HG02759 (cell line): ENCODE measurements at regions not wholly inside any gene's neighbourhood (a gene's known extent, or its start where the extent isn't known, plus 50 kb on each side); places are given as distances from the start of the nearest gene placed in this dataset.

Source experiments
- ATAC-seq: cut with Tn5 transposase; IDR thresholded peaks from one replicate; pipeline ENCODE4 v1.9.1; 2021; ENCODE audit warnings: mild to moderate bottlenecking, moderate library complexity; ENCODE audit not compliant: unreplicated experiment

- no peak for ATAC-seq
Observed at GRCh38 chr6:100144991-100145390, 151.0 kb upstream of the MCHR2 start.

- no peak for ATAC-seq
Observed at GRCh38 chr6:100138346-100139022, 144.5 kb upstream of the MCHR2 start.

- ATAC-seq, result no peak
Observed at GRCh38 chr6:100137759-100138158, 143.7 kb upstream of the MCHR2 start.

GRCh38 chr6:100136590-100136989 is 142.6 kb upstream of the MCHR2 start:
- ATAC-seq, result no peak

GRCh38 chr6:100135977-100136376 is 142.0 kb upstream of the MCHR2 start:
- no peak for ATAC-seq

DNA sequence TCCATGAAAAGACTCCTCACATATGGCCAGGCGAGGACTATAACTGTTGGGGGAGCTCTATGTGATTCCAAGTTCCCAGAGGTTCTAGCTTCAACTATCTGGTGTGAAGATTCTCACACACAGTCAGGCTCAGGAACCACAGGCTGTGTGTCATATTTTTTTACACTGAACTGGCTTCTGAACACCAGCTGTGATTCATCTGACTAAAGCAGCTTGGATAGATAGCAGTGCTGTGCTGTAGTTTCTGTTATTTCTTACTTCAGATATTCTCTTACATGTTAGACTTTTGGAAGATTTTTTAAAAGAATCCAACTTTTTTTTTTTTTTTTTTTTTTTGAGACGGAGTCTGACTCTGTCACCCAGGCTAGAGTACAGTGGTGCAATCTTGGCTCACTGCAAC is 140.7 kb upstream of the MCHR2 start:
- ATAC-seq, result no peak

DNA sequence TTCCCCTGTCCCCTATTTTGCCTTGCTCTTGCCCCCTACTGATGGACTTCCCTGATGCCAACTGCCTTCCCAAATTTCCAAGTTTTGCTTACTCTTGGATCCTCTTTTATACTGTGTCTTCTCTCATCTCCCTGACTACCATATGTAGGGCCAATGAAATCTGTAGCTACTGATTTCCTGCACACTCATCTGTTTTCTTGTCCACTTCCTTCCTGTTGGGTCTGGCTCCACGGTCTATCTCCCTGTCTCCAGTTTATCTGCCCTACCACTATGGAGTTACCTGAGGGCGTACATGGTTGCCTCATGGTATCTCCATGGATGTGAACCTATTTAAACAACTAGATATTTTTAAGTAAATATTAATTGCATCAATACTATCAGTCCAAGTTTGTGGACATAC is 140.3 kb upstream of the MCHR2 start:
- no peak for ATAC-seq

DNA sequence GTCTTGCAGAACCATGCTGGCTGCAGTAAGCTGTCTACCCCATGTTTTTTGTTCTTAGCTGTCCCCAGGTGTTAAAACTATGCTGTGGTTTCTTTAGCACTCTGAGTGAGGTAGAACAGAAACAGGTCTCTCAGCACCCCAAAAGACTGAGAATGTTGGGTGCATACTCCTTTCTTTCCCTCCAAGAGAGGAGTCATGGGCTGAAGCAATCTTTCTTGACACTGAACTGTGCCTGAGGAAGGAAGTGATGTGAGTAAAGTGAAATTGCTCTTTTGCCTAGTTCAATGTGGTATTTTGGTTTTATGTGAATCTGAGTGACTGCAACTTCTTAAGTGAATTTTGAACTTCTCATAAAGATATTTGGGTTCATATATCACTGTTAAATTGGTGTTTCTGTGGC is 138.0 kb upstream of the MCHR2 start:
- no peak for ATAC-seq

GRCh38 chr6:100130630-100131029 is 136.6 kb upstream of the MCHR2 start:
- ATAC-seq, result no peak

- peak; percentile 86 for ATAC-seq
Observed at GRCh38 chr6:100126790-100127484, 132.9 kb upstream of the MCHR2 start.

DNA sequence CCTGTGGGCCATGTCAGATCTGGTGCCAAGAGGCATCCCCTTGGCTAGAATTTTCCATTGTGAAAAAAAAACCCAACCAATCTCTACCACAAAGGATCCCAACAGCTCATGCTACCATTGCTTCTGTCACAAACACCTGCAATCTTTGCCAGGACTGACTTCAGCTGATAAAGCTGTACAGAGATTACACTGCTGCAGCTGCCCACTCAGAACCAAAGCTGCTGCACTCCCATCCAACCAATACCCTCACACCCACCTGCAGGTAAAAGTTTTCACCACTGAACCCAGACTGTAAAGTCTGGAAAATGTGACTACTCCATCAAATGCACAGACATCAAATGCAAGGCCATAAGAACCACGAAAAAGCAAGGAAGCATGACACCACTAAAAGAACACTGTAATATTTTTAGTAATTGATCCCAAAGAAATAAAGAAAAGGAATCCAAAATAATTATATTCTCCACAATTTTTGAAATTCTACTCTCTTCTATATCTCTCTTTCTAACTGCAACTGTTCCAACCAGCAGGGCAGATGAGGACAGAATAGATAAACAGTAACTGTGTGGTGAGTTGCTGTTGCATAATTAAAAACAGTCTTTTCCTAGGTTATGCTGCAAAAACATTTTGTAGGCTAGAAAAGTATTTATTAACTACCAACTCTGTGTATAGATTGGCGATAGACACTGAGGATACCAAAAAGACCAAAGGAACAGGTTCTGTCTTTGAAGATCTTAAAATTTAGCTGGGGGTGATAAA is 128.0 kb upstream of the MCHR2 start:
- no peak for ATAC-seq

DNA sequence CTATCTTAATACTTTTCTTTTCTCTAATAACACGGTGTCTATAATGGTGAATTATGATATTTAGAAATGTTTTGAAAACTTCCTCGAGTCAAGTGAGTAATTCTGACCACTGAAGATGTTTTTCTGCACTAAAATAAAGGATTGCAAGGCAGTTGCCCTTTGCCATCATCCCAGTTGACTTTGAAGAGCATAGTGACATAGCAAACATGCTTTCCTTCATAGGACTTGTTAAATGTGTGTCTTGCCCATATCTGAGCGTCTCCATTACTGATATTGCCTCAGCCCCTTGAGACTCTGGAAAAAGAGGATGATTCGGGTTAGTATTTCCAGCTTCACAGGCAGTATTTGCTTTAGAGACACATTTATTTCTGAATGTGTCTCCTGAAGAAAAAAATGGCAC is 125.2 kb upstream of the MCHR2 start:
- no peak for ATAC-seq

DNA sequence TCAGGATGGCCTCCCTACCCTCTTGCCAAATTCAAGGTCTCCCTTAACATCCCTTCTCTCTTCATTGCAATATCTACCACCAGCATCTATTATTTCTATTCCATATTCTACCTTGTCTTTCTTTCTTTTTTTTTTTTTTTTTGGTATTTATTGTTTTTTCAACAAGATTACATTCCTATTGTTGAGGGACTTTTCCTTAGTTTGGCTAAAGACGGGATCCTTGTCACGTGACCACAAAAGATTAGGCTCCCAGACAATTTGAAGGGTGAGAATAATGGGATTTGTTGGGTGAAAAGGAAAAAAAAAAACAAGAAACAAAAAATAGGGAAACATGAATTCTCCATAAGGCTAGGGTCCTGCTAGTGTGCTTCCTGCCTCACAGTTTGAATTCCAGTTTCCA is 124.3 kb upstream of the MCHR2 start:
- no peak for ATAC-seq

DNA sequence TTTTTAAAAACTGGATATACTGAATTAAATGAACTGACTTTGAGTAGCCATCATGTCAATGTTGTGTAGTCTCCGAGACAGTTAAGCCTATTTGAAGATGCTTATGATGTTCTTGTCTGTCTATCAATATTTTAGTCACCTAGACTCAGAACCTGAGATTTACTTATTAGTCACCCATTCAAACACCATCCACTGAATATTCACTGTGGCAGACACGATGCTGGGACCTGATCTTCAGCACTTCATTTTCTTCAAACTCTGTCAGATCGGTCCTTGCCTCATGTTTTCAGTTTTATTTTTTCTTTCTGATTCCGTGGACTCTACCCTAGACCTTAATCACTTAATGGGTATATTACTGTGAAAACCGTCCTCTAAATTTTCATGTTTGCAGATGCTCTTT is 123.7 kb upstream of the MCHR2 start:
- ATAC-seq, result no peak

DNA sequence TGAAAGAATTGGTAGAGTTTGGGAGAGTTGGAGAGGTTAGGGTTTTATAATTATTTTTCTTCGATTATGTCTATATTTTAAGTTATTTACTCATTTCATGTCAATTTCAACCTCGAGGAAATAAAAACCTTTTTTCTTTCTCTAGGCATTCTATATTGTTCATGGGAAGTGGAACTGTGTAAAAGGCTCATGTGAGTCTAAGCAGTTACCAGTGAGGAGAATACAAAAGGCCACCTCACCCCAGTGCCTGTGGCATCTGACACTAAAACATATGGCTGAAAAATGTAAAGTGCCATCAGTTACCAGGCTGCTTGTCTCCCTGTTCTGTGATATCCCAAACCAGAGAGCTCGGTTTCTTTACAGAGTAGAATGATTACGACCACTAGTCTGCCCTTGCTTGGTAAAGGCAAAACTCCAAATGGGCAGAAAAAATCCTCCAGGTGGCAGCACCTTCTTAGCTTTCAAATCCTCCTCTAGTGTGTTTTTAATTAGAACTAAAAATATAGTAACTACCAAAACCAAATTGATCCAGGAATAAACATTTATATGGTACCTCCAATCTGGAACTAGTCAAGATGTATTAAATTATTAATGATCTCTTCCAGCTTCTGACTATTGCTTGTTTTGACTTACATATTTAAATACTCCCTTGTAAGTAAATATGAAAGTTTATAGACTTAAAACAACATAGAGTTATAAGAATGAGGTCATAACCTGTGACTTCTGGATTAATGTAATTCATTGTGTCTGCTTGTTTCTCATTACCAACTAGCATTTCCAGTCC is 122.6 kb upstream of the MCHR2 start:
- peak; percentile 78 for ATAC-seq

DNA sequence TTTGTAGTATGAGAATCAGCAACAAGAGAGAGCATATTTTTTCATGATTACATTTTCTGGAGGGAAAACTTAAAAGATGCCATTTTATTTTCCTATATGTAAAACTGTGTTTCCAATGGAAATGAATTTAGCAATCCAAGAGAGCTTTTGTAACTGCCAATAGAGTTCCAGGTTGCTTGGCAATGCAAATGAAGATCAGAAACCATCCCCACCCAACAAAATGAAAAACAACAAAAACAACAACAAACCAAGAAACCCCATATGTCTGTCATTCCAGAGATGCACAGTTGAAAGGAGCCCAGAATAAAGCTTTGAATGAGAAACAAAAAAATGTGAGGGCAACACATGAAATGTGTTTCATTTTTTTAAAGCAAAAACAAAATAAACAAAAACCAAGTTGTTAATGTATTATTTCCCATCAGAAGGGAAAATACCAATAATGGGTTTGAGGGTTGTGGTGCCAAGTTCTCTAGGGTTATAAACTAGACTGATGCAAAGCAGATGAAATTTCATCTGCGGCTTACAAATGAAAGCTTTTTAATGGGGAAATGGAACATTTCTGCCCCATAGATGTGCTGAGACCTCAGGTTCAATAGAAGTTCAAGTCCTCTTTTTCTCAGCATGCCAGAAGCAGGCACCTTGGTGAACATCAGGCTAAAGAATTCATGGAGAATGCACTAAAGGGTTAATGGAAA is 121.5 kb upstream of the MCHR2 start:
- no peak for ATAC-seq

- ATAC-seq, result no peak
Observed at GRCh38 chr6:100112855-100113508, 119.0 kb upstream of the MCHR2 start.

DNA sequence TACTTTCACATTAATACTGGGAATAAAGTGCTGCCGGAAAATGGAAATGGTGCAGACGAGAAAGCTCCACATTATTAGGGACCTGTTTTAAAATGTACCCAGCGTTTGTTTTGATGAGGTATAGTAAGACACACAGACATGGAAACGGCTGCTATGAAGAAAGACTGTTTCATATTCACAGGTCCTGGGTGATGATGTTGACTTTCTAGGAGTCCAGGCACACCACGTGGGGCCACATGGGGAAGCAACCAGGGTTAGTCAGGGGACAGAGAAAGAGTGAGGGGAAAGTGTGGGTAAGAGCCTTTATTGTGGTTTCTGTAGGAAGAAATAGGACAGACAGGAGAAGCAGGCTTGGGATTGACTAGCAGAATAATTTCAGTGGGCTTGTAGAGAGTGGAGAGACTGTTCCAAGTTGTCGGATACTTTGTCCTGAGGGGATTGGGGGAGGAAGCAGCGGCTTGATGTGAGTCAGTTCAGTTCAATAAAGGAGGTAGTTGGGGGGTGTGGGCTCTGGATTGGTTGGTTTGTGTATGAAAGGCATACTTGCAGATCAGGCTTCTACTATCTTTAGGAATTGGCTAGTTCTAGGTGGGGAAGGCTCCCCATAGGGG is 112.0 kb upstream of the MCHR2 start:
- ATAC-seq, result no peak

GRCh38 chr6:100105138-100105537 is 111.1 kb upstream of the MCHR2 start:
- peak; percentile 72 for ATAC-seq

DNA sequence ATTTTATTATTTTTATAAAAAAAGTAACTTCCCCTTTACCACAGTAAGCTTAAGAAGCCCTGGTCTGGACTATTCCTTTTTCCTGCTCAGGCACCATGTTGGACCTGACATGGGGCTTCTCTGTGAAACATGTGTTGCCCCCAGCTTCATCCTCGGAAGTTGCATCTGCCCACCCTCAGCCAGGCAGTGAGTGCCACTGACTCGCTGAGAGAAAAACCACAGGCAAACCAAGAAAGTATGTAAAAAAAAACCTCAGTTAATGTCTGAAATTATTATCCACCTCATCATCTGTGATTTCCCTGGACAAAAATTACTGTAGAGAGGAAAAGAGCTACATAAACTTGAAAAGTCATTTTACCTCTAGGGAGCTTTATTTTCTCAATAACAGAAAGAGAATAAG is 109.9 kb upstream of the MCHR2 start:
- ATAC-seq, result no peak
